ENCODE measurements at regions not wholly inside any gene's neighbourhood (a gene's known extent, or its start where the extent isn't known, plus 50 kb on each side); places are given as distances from the start of the nearest gene placed in this dataset.

DNA sequence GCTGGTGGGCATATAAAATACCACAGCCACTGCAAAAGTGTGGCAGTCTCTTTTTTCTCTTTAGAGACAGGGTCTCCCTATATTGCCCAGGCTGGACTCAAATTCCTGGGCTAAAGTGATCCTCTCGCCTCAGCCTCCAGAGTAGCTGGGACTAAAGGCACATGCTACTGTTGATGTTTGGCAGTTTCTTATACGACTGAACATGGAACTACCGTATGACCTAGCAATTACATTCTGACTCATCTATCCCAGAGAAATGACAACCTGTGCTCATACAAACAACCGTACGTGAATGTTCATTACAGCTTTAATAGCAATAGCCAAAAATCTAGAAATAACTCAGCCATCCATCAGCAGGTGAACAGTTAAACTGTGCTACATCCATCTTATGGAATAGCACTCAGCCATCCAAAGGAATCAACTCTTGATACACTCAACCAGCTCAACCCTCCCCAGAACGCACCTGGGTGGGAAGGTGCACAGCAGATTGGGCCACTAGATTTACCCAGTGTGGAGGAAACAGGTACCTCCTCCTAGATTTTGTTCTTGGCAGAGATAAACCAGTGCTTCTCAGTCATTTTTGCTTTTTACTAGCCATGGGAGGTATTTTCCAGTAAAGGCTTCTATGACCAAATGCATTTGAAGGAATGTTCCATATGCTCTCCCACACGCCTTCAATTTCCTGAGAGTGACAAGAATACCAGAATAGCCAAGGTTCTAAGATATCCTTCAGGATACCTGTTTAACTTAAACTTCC is 130.5 kb downstream of the MED15 start:
- no peak overlapping the region for H4K91ac ChIP-seq (ENCODE audit: low read depth, low read length, poor library complexity)
- H3K14ac ChIP-seq (ENCODE audit: low read length) = no peak overlapping the region
- H3K18ac ChIP-seq (ENCODE audit: low read length) = no peak overlapping the region
- H3K4me1 ChIP-seq (ENCODE audit: control insufficient read depth in 2 of 2, insufficient read depth in 1 of 2, low read depth in 1 of 2, low read length in 2 of 2) = no peaks in the 10 kb centered on the region
- no peak overlapping the region for H2BK12ac ChIP-seq (ENCODE audit: low read length)
- no peak overlapping the region for H3K23ac ChIP-seq (ENCODE audit: low read depth, low read length, poor library complexity)
- H3K4me2 ChIP-seq (ENCODE audit: insufficient read depth, low read length, poor library complexity, severe bottlenecking) = no peak overlapping the region
- no peak overlapping the region for H3K4me3 ChIP-seq (ENCODE audit: low read length in 2 of 2)
- no peak overlapping the region for H3K27ac ChIP-seq (replicated peaks; ENCODE audit: low read length)
- WGBS, 2 donors (ENCODE audit: extremely low coverage in 2 of 2, insufficient read length in 2 of 2, insufficient replicate concordance in 1 of 2) = no CpG with 5 or more reads among the region's 7 CpGs
- no peak overlapping the region for H3K9ac ChIP-seq (ENCODE audit: low read depth, low read length, poor library complexity)
- no peak overlapping the region for H2BK120ac ChIP-seq (ENCODE audit: low read depth, low read length)
- no peak overlapping the region for H2AK5ac ChIP-seq (ENCODE audit: low read depth, low read length)
- H3K9me3 ChIP-seq (replicated peaks in 1 of 2; ENCODE audit: control insufficient read depth in 2 of 2, insufficient read depth in 1 of 2, low read depth in 1 of 2, low read length in 2 of 2) = no peaks in the 10 kb centered on the region
- no peaks in the 10 kb centered on the region for H3K36me3 ChIP-seq (replicated peaks in 1 of 2; ENCODE audit: control insufficient read depth in 2 of 2, insufficient read depth in 2 of 2, low read length in 2 of 2)
- no peak overlapping the region for H2BK15ac ChIP-seq (ENCODE audit: low read length)
- H2BK5ac ChIP-seq (ENCODE audit: low read length) = no peak overlapping the region
- no peaks in the 10 kb centered on the region for H3K79me1 ChIP-seq (ENCODE audit: low read depth, low read length)
- no peak overlapping the region for H3K4ac ChIP-seq (ENCODE audit: low read length)
- DNase-seq (ENCODE audit: low spot score) = no peak
- peaks cover 0 to 8% (median 0%) of the 10 kb centered on the region in 3 experiments for H3K27me3 ChIP-seq (ENCODE audit: control insufficient read depth in 3 of 3, insufficient read depth in 3 of 3, low read depth in 1 of 3, low read length in 3 of 3)
- H4K8ac ChIP-seq (ENCODE audit: low read depth, low read length) = no peak overlapping the region
- H2AFZ ChIP-seq (ENCODE audit: low read length) = no peak overlapping the region

DNA sequence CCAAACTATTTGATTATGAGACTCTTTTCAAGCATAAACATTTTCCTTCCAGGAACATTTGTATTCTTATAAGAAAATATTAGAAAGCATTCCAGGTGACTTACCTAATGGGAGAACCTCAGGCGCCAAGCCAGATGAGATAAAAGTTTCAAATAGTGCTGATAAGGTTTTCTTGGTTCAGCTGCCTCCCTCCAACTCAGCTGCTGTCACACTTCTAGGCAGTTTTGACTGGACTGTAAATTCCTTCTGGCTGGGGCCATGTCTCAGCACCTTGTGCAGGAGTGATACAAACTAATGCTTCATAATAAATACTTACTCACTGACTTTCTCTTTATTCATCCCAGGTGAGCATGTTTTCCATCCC is 131.1 kb downstream of the MED15 start:
- H4K8ac ChIP-seq (ENCODE audit: low read depth, low read length) = no peak overlapping the region
- H3K79me1 ChIP-seq (ENCODE audit: low read depth, low read length) = no peaks in the 10 kb centered on the region
- no CpG with 5 or more reads among the region's 1 CpG for WGBS, 2 donors (ENCODE audit: extremely low coverage in 2 of 2, insufficient read length in 2 of 2, insufficient replicate concordance in 1 of 2)
- H3K14ac ChIP-seq (ENCODE audit: low read length) = no peak overlapping the region
- H2BK120ac ChIP-seq (ENCODE audit: low read depth, low read length) = no peak overlapping the region
- no peak overlapping the region for H3K23ac ChIP-seq (ENCODE audit: low read depth, low read length, poor library complexity)
- no peak overlapping the region for H3K18ac ChIP-seq (ENCODE audit: low read length)
- no peak overlapping the region for H3K4ac ChIP-seq (ENCODE audit: low read length)
- H3K9ac ChIP-seq (ENCODE audit: low read depth, low read length, poor library complexity) = no peak overlapping the region
- no peak overlapping the region for H4K91ac ChIP-seq (ENCODE audit: low read depth, low read length, poor library complexity)
- no peak overlapping the region for H2AFZ ChIP-seq (ENCODE audit: low read length)
- H2BK5ac ChIP-seq (ENCODE audit: low read length) = no peak overlapping the region
- H3K4me1 ChIP-seq (ENCODE audit: control insufficient read depth in 2 of 2, insufficient read depth in 1 of 2, low read depth in 1 of 2, low read length in 2 of 2) = no peaks in the 10 kb centered on the region
- H3K27me3 ChIP-seq (ENCODE audit: control insufficient read depth in 3 of 3, insufficient read depth in 3 of 3, low read depth in 1 of 3, low read length in 3 of 3) = peaks cover 0 to 8% (median 0%) of the 10 kb centered on the region in 3 experiments
- H2BK15ac ChIP-seq (ENCODE audit: low read length) = no peak overlapping the region
- no peak for DNase-seq (ENCODE audit: low spot score)
- no peak overlapping the region for H3K4me2 ChIP-seq (ENCODE audit: insufficient read depth, low read length, poor library complexity, severe bottlenecking)
- no peak overlapping the region for H3K27ac ChIP-seq (replicated peaks; ENCODE audit: low read length)
- H3K4me3 ChIP-seq (ENCODE audit: low read length in 2 of 2) = no peak overlapping the region
- no peak overlapping the region for H2BK12ac ChIP-seq (ENCODE audit: low read length)
- H2AK5ac ChIP-seq (ENCODE audit: low read depth, low read length) = no peak overlapping the region
- H3K9me3 ChIP-seq (replicated peaks in 1 of 2; ENCODE audit: control insufficient read depth in 2 of 2, insufficient read depth in 1 of 2, low read depth in 1 of 2, low read length in 2 of 2) = no peaks in the 10 kb centered on the region
- no peaks in the 10 kb centered on the region for H3K36me3 ChIP-seq (replicated peaks in 1 of 2; ENCODE audit: control insufficient read depth in 2 of 2, insufficient read depth in 2 of 2, low read length in 2 of 2)

DNA sequence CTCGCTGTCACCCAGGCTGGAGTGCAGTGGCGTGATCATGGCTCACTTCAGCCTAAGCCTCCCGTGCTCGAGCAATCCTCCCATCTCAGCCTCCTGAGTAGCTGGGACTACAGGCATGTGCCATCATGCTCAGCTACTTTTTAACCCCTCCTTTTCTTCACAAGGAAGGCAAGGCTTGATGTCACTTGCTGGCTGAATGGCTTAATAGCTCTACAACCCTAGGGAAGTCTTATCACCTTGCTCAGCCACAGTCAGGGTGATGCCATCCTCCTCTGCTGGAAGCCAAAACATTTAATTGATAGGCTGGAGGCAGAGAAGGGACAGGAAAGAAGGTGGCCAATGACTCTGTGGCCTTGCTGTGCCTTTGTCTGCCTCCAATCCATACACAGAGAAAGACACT is 131.9 kb downstream of the MED15 start:
- Histone ChIP-seq H3K18ac (ENCODE audit: low read length) (no peak overlapping the region), H3K4me3 (ENCODE audit: low read length in 2 of 2) (no peak overlapping the region), H2BK5ac (ENCODE audit: low read length) (no peak overlapping the region), H4K8ac (ENCODE audit: low read depth, low read length) (no peak overlapping the region), H4K91ac (ENCODE audit: low read depth, low read length, poor library complexity) (no peak overlapping the region), H3K4me2 (ENCODE audit: insufficient read depth, low read length, poor library complexity, severe bottlenecking) (no peak overlapping the region), H2BK120ac (ENCODE audit: low read depth, low read length) (no peak overlapping the region), H3K4ac (ENCODE audit: low read length) (no peak overlapping the region), H2AK5ac (ENCODE audit: low read depth, low read length) (no peak overlapping the region), H2BK15ac (ENCODE audit: low read length) (no peak overlapping the region), H3K4me1 (ENCODE audit: control insufficient read depth in 2 of 2, insufficient read depth in 1 of 2, low read depth in 1 of 2, low read length in 2 of 2) (no peaks in the 10 kb centered on the region), H2BK12ac (ENCODE audit: low read length) (no peak overlapping the region), H3K23ac (ENCODE audit: low read depth, low read length, poor library complexity) (no peak overlapping the region), H3K36me3 (replicated peaks in 1 of 2; ENCODE audit: control insufficient read depth in 2 of 2, insufficient read depth in 2 of 2, low read length in 2 of 2) (no peaks in the 10 kb centered on the region), H3K79me1 (ENCODE audit: low read depth, low read length) (no peaks in the 10 kb centered on the region), H3K14ac (ENCODE audit: low read length) (no peak overlapping the region), H3K9me3 (replicated peaks in 1 of 2; ENCODE audit: control insufficient read depth in 2 of 2, insufficient read depth in 1 of 2, low read depth in 1 of 2, low read length in 2 of 2) (no peaks in the 10 kb centered on the region), H3K9ac (ENCODE audit: low read depth, low read length, poor library complexity) (no peak overlapping the region), H3K27me3 (ENCODE audit: control insufficient read depth in 3 of 3, insufficient read depth in 3 of 3, low read depth in 1 of 3, low read length in 3 of 3) (peaks cover 0 to 8% (median 0%) of the 10 kb centered on the region in 3 experiments), H2AFZ (ENCODE audit: low read length) (no peak overlapping the region), H3K27ac (replicated peaks; ENCODE audit: low read length) (no peak overlapping the region)
- DNase-seq (ENCODE audit: low spot score) = no peak
- WGBS, 2 donors (ENCODE audit: extremely low coverage in 2 of 2, insufficient read length in 2 of 2, insufficient replicate concordance in 1 of 2) = no CpG with 5 or more reads among the region's 4 CpGs

DNA sequence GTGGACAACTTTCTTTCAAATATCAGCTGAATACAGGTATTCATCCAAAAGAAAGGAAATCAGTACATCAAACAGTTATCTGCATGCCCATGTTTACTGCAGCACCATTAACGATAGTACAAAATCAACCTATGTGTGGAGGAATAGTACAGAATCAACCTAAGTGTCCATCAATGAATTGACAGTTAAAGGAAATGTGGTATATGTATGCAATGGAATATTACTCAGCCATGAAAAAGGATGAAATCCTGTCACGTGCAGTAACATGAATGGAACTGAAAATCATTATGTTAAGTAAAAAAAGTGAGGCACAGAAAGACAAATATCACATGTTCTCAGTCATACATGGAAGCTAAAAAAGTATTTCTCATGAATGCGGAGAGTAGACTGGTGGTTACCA is 132.3 kb downstream of the MED15 start:
- H3K23ac ChIP-seq (ENCODE audit: low read depth, low read length, poor library complexity) = no peak overlapping the region
- no peak overlapping the region for H3K4me2 ChIP-seq (ENCODE audit: insufficient read depth, low read length, poor library complexity, severe bottlenecking)
- no peaks in the 10 kb centered on the region for H3K4me1 ChIP-seq (ENCODE audit: control insufficient read depth in 2 of 2, insufficient read depth in 1 of 2, low read depth in 1 of 2, low read length in 2 of 2)
- no peak overlapping the region for H2BK12ac ChIP-seq (ENCODE audit: low read length)
- H3K27me3 ChIP-seq (ENCODE audit: control insufficient read depth in 3 of 3, insufficient read depth in 3 of 3, low read depth in 1 of 3, low read length in 3 of 3) = peaks cover 0 to 8% (median 0%) of the 10 kb centered on the region in 3 experiments
- no peaks in the 10 kb centered on the region for H3K9me3 ChIP-seq (replicated peaks in 1 of 2; ENCODE audit: control insufficient read depth in 2 of 2, insufficient read depth in 1 of 2, low read depth in 1 of 2, low read length in 2 of 2)
- H3K18ac ChIP-seq (ENCODE audit: low read length) = no peak overlapping the region
- no peak overlapping the region for H2BK5ac ChIP-seq (ENCODE audit: low read length)
- no peak overlapping the region for H4K8ac ChIP-seq (ENCODE audit: low read depth, low read length)
- no peak overlapping the region for H3K14ac ChIP-seq (ENCODE audit: low read length)
- no peak overlapping the region for H3K27ac ChIP-seq (replicated peaks; ENCODE audit: low read length)
- H2AK5ac ChIP-seq (ENCODE audit: low read depth, low read length) = no peak overlapping the region
- WGBS, 2 donors (ENCODE audit: extremely low coverage in 2 of 2, insufficient read length in 2 of 2, insufficient replicate concordance in 1 of 2) = no CpG with 5 or more reads among the region's 3 CpGs
- no peak for DNase-seq (ENCODE audit: low spot score)
- no peak overlapping the region for H3K4me3 ChIP-seq (ENCODE audit: low read length in 2 of 2)
- no peaks in the 10 kb centered on the region for H3K79me1 ChIP-seq (ENCODE audit: low read depth, low read length)
- H4K91ac ChIP-seq (ENCODE audit: low read depth, low read length, poor library complexity) = no peak overlapping the region
- no peak overlapping the region for H3K4ac ChIP-seq (ENCODE audit: low read length)
- H3K9ac ChIP-seq (ENCODE audit: low read depth, low read length, poor library complexity) = no peak overlapping the region
- H3K36me3 ChIP-seq (replicated peaks in 1 of 2; ENCODE audit: control insufficient read depth in 2 of 2, insufficient read depth in 2 of 2, low read length in 2 of 2) = no peaks in the 10 kb centered on the region
- H2BK120ac ChIP-seq (ENCODE audit: low read depth, low read length) = no peak overlapping the region
- H2BK15ac ChIP-seq (ENCODE audit: low read length) = no peak overlapping the region
- no peak overlapping the region for H2AFZ ChIP-seq (ENCODE audit: low read length)

Data from neuronal stem cell (in vitro differentiated cells).